ENCODE measurements at regions not wholly inside any gene's neighbourhood (a gene's known extent, or its start where the extent isn't known, plus 50 kb on each side); places are given as distances from the start of the nearest gene placed in this dataset.

DNA sequence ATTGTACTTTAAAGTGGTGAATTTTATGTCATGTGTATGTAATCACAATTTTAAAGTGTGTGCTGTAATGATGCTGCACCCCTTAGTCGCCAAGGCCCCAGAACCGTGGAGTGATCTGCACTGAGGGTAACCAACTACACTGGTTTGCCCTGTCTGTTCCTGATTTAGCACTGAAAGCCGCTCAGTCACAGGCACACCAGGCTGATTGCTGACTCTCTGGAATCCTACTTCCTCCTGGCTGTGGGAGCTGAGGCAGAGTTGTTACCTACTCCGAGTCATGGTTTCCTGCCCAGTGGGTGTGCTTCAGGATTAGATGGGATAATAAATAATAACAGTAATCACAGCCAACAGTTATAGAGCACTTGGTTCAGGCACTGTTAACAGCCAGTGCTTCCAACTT, 645.4 kb downstream of the BCOR start:
- Histone ChIP-seq H3K79me2 (ENCODE audit: control insufficient read depth, insufficient read depth, low read length) (no peaks in the 10 kb centered on the region), H3K27me3 (ENCODE audit: control insufficient read depth, extremely low read depth, insufficient read depth, low read length) (peaks cover 4% of the 10 kb centered on the region), H3K9ac (ENCODE audit: control insufficient read depth, extremely low read depth, insufficient read depth, low read length) (no peak overlapping the region), H4K20me1 (ENCODE audit: control insufficient read depth, extremely low read depth, insufficient read depth, low read length) (no peaks in the 10 kb centered on the region), H3K4me1 (ENCODE audit: control insufficient read depth, extremely low read depth, insufficient read depth, low read length) (no peaks in the 10 kb centered on the region), H3K4me2 (ENCODE audit: control insufficient read depth, extremely low read depth, insufficient read depth, low read depth, low read length) (no peak overlapping the region), H3K27ac (ENCODE audit: control insufficient read depth, insufficient read depth, low read length) (no peak overlapping the region), H2AFZ (ENCODE audit: control insufficient read depth, low read length) (no peak overlapping the region), H3K9me1 (ENCODE audit: control insufficient read depth, extremely low read depth, insufficient read depth, low read length) (no peaks in the 10 kb centered on the region), H3K36me3 (ENCODE audit: control insufficient read depth in 2 of 2, extremely low read depth in 1 of 2, insufficient read depth in 2 of 2, low read length in 2 of 2) (no peaks in the 10 kb centered on the region), H3K4me3 (ENCODE audit: control insufficient read depth in 2 of 3, extremely low read depth in 1 of 3, insufficient read depth in 2 of 3, low read depth in 1 of 3, low read length in 3 of 3) (no peak overlapping the region), H3K9me3 (ENCODE audit: control insufficient read depth, low read depth, low read length) (no peaks in the 10 kb centered on the region)
- no peak for DNase-seq (ENCODE audit: low read depth, low spot score)
- no peak for FAIRE-seq
- no peak for TF ChIP-seq EZH2 (IDR thresholded peaks at IDR 0.05; ENCODE audit: low read length)
- TF ChIP-seq, protein P1, sequence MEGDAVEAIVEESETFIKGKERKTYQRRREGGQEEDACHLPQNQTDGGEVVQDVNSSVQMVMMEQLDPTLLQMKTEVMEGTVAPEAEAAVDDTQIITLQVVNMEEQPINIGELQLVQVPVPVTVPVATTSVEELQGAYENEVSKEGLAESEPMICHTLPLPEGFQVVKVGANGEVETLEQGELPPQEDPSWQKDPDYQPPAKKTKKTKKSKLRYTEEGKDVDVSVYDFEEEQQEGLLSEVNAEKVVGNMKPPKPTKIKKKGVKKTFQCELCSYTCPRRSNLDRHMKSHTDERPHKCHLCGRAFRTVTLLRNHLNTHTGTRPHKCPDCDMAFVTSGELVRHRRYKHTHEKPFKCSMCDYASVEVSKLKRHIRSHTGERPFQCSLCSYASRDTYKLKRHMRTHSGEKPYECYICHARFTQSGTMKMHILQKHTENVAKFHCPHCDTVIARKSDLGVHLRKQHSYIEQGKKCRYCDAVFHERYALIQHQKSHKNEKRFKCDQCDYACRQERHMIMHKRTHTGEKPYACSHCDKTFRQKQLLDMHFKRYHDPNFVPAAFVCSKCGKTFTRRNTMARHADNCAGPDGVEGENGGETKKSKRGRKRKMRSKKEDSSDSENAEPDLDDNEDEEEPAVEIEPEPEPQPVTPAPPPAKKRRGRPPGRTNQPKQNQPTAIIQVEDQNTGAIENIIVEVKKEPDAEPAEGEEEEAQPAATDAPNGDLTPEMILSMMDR (optimal IDR thresholded peaks at IDR 0.05 in 1 of 3, IDR thresholded peaks at IDR 0.05 in 1 of 3, conservative IDR thresholded peaks at IDR 0.05 in 1 of 3; ENCODE audit: extremely low read depth in 1 of 3, insufficient read depth in 2 of 3, low read length in 3 of 3): no peak
- dilution Hi-C loops (cut with MboI; ENCODE audit: extremely low pct_ligation_motif_present, low sequenced_read_pairs): no loop called here

DNA sequence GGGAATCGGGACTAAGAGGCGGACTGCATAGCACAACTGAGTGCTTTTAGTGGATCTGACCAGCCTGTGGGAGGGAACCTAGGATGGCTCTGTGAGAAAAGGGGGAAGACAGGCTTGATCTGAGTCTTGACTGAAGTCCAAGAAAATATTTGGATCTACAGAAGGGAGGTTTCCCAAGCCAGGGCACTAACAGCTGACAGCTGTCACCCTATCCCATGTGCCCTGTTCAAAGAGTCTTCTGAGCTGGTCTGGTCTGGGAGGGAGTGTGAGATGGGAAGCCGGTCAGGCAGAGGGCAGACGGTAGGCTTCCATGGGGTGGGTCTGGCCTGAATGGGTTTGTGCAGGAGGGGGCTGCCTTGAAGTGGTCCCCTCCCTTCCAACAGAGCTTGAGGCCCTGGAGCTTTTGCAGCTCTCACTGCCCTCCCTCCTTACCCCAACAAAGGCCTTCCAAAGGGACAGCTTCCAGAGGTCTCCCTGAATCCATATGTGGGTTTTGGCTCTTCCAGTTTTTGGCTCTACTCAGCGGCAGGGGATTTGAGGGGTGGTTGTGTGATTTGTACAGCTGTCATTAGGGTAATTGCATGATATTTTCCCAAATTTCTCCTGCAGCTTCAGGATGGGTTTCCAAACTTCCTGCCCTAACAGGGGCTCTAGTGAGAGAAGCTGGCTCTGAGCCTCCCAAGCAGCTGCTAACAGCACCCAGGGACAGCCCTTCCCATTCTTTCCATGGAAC, 643.7 kb downstream of the BCOR start:
- FAIRE-seq: no peak
- peaks cover 4% of the 10 kb centered on the region for H3K27me3 ChIP-seq (ENCODE audit: control insufficient read depth, extremely low read depth, insufficient read depth, low read length)
- no peak for DNase-seq (ENCODE audit: low read depth, low spot score)

More for the DNA sequence above, 643.7 kb downstream of the BCOR start:
- Histone ChIP-seq H3K4me3 (ENCODE audit: control insufficient read depth in 2 of 3, extremely low read depth in 1 of 3, insufficient read depth in 2 of 3, low read depth in 1 of 3, low read length in 3 of 3) (no peak overlapping the region), H3K79me2 (ENCODE audit: control insufficient read depth, insufficient read depth, low read length) (no peaks in the 10 kb centered on the region), H2AFZ (ENCODE audit: control insufficient read depth, low read length) (no peak overlapping the region), H3K4me1 (ENCODE audit: control insufficient read depth, extremely low read depth, insufficient read depth, low read length) (peaks cover 4% of the 10 kb centered on the region), H4K20me1 (ENCODE audit: control insufficient read depth, extremely low read depth, insufficient read depth, low read length) (no peaks in the 10 kb centered on the region), H3K9ac (ENCODE audit: control insufficient read depth, extremely low read depth, insufficient read depth, low read length) (no peak overlapping the region), H3K9me3 (ENCODE audit: control insufficient read depth, low read depth, low read length) (no peaks in the 10 kb centered on the region), H3K9me1 (ENCODE audit: control insufficient read depth, extremely low read depth, insufficient read depth, low read length) (no peaks in the 10 kb centered on the region), H3K36me3 (ENCODE audit: control insufficient read depth in 2 of 2, extremely low read depth in 1 of 2, insufficient read depth in 2 of 2, low read length in 2 of 2) (no peaks in the 10 kb centered on the region), H3K27ac (ENCODE audit: control insufficient read depth, insufficient read depth, low read length) (no peak overlapping the region), H3K4me2 (ENCODE audit: control insufficient read depth, extremely low read depth, insufficient read depth, low read depth, low read length) (no peak overlapping the region)
- TF ChIP-seq, protein P1 (optimal IDR thresholded peaks at IDR 0.05 in 1 of 3, IDR thresholded peaks at IDR 0.05 in 1 of 3, conservative IDR thresholded peaks at IDR 0.05 in 1 of 3; ENCODE audit: extremely low read depth in 1 of 3, insufficient read depth in 2 of 3, low read length in 3 of 3): no peak
- TF ChIP-seq EZH2 (IDR thresholded peaks at IDR 0.05; ENCODE audit: low read length): no peak
- dilution Hi-C loops (cut with MboI; ENCODE audit: extremely low pct_ligation_motif_present, low sequenced_read_pairs): no loop called here

All from keratinocyte (primary cell).